ENCODE measurements at regions not wholly inside any gene's neighbourhood (a gene's known extent, or its start where the extent isn't known, plus 50 kb on each side); places are given as distances from the start of the nearest gene placed in this dataset.

DNA sequence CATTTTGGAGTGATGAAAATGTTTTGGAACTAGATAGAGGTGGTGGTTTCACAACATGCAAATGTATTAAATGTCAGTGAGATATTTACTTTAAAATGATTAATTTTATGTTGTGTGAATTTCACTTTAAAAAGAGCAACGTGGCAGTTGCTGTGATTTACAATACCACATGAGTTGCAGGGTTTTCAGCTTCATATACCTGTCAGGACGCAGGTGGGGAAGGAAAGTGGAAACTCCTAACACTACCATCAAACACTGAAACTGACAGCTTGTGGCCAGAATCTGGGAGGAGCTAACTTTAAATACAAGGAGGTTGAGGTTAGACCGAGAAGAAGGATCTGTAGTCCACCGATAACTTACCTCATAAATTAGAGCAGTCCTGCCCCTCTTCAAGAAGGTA, 168.9 kb upstream of the TMEM72 start:
- TF ChIP-seq POLR2AphosphoS5 (IDR thresholded peaks at IDR 0.05; ENCODE audit: low read depth, low read length), result no peak
- no peak for TF ChIP-seq POLR2A (IDR thresholded peaks at IDR 0.05; ENCODE audit: low read depth, low read length)
